ENCODE measurements at regions not wholly inside any gene's neighbourhood (a gene's known extent, or its start where the extent isn't known, plus 50 kb on each side); places are given as distances from the start of the nearest gene placed in this dataset.

DNA sequence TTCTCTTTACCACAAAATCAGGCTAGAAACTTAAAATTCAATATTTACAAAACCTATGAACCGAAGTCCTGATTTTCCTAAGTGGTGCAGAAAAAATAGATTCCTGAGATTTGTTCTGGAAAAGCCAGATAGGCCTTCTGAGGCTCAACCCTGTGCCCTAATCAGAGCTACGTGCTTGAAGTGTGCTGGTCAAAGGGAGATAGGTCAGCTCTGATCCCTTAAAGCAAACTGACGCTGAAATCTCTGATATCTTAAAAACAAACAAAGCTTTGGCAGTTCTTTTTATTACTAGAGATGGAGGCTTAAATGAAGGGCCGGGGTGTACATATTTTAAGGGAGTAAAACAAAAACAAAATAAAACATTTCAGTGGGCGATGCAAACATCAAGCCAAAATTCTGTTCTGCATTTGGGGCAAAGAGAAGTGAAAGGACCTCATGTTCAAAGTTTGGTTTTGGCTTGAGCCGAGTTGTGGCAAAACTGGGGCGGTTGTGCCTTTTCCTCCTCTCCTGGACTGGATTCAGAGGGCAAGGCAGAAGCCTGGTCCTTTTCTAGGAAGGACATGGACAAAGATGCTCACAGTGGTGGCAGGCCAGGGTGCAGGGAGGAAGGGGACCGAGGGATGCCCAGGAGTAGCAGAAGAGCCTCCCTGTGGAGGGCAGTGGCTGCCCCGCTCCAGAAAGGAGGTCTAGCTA, 295.0 kb downstream of the CDCA7 start:
- no peak for DNase-seq

DNA sequence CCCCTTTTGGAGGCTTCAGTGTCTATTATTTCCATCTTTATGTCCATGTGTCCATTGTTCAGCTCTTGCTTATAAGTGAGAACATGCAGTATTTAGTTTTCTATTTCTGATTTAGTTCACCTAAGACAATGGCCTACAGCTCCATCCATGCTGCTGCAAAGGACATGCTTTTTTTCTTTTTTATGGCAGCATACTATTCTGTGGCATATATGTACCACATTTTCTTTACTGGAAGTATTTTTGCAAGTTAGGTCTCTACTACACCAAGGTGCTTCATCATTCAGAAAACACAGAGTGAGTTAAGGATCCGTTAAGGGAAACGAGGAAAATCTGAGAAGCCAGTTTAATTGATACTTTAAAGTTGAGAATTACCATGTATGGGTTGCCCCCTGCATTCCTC, 297.2 kb downstream of the CDCA7 start:
- no peak for DNase-seq

GRCh38 chr2:173652311-173652710, 297.6 kb downstream of the CDCA7 start:
- no peak for DNase-seq

DNA sequence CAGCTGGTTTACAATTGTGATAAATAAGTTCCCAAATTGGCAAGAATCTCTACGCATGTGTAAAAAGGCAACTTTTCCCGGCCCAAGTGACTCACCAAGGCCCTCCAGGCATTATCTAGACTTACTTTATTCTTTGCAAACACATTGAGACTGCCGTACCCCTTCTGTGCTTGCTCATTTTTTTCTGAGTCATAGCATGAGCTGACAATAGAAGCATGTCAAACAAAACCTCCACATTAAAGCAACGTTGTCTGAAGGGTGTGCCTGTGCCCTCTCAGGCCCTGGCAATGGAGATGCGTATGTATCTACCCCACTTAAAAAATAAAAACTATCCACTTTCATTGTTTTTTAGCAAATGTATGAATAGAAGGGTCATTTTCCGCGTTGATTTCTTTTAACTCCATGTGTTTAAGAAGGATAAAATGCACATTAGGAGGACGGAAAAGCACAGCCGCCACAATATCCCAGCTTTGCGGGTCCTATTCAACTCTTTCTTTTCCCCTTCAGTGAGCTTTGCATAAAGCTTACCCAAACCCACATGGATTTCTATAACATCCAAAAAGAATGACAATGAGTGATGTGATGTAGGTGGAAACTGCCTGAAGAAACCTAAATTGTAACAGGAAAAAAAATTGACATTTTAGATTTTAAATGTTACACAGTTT, 298.2 kb downstream of the CDCA7 start:
- no peak for DNase-seq

GRCh38 chr2:173653432-173653805, 298.7 kb downstream of the CDCA7 start:
- DNase-seq: no peak

DNA sequence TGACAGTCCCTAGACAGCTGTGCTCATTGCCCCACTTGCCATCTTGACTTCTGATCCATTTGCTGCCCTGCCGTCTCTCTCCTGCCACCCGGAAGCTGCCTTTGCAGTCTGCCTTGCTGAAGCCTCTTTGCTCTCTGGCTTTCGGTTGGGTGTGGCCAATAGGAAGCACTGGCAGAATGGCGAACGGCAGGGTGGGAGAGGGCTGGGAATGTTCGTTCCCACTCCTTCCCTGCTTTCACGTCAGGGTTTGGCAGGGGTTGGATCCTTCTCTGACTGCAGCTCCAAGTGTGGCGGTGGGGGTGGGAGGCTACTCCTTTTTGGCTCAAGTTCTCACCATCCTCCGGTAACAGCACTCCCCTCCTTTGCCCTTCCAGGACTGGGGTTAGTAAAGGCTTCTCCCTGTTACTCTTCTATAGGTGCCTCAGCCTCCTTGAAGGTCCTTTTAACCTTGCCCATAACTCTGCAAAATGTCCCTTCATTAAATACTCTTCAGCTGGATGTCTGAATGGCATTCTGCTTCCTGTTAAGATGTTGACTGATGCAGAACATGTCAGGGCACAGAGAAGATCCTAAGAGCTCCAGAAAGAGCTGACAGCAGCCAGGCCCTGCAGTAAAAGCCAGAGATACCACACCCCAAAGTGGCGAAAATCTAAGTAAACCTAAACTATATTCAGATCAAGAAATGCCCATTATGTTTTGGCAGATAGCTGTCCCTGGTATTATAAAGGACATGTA, 299.7 kb downstream of the CDCA7 start:
- DNase-seq: no peak

DNA sequence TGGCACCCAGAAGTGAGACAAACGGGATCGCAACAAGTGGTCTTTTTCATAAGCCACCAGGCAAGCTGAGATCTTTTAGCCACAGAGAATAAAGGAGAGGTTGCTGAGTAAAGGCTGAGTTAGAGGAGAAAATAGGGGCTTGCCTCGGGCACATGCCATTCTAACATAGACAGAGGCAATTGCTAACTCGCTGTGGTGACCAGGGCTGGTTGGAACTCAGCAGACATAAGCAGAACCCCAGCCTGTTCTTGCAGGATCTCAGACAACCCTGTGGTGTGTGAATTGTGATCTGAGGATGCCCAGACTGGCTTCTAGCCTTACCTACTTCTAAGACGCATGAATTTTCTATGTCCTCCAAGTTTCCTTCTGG, 300.2 kb downstream of the CDCA7 start:
- no peak for DNase-seq

GRCh38 chr2:173656086-173656485, 301.4 kb downstream of the CDCA7 start:
- no peak for DNase-seq

DNA sequence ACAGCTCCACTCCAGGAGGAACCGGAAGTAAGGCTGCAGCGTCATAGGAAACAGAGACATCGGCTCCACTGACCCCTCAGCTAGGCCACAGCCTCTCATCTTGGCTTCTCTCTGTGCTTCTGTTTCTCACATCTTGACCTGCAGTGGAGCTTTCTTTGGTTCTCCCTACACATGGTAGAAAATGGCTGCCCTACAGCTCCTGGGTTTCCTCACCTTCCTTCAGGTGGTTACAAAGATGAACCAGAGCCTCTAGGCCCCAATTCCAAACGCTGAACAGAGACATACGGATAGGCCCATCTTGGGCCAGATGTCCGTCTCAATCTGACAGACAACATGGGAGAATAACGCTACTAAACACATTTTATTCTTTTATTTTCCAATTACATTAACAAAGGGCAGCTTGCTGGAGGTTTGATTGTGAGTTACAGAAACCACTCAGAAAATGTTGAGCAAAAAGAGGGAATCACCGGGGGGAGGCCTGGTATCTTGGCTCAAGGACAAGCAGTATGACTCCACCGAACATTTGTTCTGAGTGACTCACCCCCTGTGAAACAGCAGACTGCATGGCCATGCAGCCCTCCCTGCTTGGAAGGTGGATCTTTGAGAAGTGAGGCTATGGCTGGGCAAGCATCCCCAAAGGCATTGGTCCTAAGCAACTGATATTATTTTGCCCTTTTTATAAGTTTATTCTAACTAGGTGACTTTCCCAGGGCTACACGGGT, 303.5 kb downstream of the CDCA7 start:
- no peak for DNase-seq

- no peak for DNase-seq
Measured at GRCh38 chr2:173658946-173659371, 304.3 kb downstream of the CDCA7 start.

- DNase-seq: no peak
Measured at GRCh38 chr2:173659509-173659908, 304.8 kb downstream of the CDCA7 start.

DNA sequence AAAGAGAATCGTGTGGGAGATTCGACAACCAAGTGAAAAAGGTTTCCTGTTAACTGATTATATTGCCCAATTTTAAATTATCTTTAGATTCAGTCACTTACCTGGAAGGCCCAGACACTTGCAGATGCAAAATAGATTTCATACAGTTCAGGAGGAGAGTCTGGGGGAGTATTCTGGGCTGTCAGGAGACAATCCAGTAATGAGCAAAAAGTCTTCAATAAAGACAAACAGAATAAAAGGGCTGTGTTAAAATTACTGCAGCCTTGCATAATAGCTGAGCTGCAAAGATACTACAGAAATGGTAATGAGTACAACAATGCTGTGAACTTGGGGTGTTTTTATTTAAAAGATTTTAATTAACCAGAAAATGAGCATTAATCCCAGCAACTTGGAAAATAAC, 303.6 kb downstream of the SP3 start:
- DNase-seq: no peak

DNA sequence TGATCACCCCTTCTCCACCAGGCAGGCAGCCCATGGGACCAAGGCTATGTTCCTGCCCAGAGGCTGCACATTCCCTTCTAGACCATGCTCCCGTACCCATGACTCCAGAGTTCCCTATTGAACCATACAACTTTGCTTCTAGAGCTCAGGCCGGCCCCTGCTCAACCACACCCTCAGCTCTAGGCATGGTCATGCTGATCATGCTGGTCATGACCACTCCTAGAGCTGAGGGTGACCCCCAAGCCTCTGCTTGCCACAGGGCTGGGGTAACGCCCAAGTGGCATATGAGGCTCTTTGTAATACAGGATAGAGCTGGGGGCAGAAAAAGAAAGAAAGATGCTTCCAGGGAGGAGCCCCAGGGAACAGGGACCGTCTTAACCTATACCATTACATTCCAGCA, 301.8 kb downstream of the SP3 start:
- DNase-seq: no peak

GRCh38 chr2:173663835-173664512, 301.2 kb downstream of the SP3 start:
- no peak for DNase-seq

DNA sequence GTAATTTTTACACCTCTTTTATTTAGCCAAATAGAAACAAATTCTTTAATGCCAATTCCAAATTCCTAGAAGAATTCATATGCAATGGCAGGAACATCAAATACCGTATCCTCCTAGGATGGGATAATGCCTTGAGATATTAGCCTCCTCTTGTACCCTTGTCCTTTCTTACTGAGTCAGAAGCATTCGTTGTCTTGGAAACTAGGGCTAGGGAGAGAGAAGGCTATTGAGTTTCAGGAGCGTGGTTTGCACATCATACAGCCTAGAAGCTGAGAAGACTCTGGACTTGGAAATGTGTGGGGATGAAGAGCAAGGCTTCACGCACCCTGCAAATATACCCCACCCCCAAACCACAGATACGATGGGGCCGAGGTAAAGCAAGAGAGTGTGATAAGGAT, 300.7 kb downstream of the SP3 start:
- DNase-seq: no peak

- DNase-seq: no peak
Measured at GRCh38 chr2:173666171-173666888, 298.8 kb downstream of the SP3 start.

GRCh38 chr2:173667014-173667413, 298.2 kb downstream of the SP3 start:
- no peak for DNase-seq

- no peak for DNase-seq
Measured at GRCh38 chr2:173667415-173667814, 297.8 kb downstream of the SP3 start.

DNA sequence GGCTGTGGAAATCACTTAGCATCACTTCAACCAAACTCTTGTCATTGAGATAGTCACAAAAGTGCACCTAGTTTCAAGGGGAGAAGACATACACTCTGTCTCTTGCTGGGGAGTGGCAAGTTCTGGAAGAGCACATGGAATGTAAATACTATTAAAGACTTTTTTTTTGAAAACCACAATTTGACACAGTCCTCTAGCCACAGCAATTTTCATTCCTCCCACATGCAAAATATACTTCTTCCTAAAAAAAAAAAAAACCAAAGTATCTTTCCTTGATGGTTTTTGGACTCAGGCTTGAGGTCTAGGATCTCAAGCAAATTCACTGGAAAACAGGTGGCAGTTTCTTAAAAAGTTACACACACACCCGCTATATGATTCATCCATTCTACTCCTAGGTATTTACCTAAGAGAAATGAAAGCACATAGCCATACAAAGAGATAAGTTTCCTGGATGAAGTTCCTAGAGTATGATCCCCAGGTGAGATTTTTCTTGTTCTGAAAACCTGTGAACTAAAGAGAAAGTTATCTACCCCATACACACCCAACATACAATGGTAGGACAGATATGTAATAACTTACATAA, 295.8 kb downstream of the SP3 start:
- no peak for DNase-seq

- no peak for DNase-seq
Measured at GRCh38 chr2:173669888-173670287, 295.3 kb downstream of the SP3 start.

GRCh38 chr2:173672573-173673340, 292.4 kb downstream of the SP3 start:
- DNase-seq: no peak
